ENCODE measurements at regions not wholly inside any gene's neighbourhood (a gene's known extent, or its start where the extent isn't known, plus 50 kb on each side); places are given as distances from the start of the nearest gene placed in this dataset.

- H2BK5ac ChIP-seq (ENCODE audit: low read depth, low read length): no peak overlapping the region
- no peak overlapping the region for H3K14ac ChIP-seq (ENCODE audit: insufficient read length)
- H3K4me1 ChIP-seq (replicated peaks in 1 of 4; ENCODE audit: control insufficient read depth in 3 of 4, insufficient read depth in 4 of 4, low read length in 3 of 4): peaks cover 0 to 5% (median 0%) of the 10 kb centered on the region in 4 experiments; a peak in 1 of 7 replicates
- H3K27ac ChIP-seq (ENCODE audit: low read depth, low read length): no peak overlapping the region
- no peak overlapping the region for H2BK12ac ChIP-seq (ENCODE audit: low read depth, low read length)
- H3K18ac ChIP-seq (ENCODE audit: extremely low read depth, low read length): no peak overlapping the region
- H3K9me3 ChIP-seq (ENCODE audit: insufficient read depth in 2 of 2, low read depth in 1 of 2, low read length in 1 of 2): peaks cover 0 to 5% of the 10 kb centered on the region in 2 experiments; a peak in 1 of 4 replicates
- no peaks in the 10 kb centered on the region for H3K79me1 ChIP-seq (ENCODE audit: low read depth, low read length)
- H3K56ac ChIP-seq (replicated peaks; ENCODE audit: insufficient read length, low read depth, low read length): no peak overlapping the region
- ChIA-PET POLR2A (ENCODE audit: partially characterized antibody) (no interaction called here), CTCF (ENCODE audit: partially characterized antibody) (no interaction called here)
- no peak overlapping the region for H3K4me3 ChIP-seq (ENCODE audit: extremely low read depth in 1 of 4, insufficient read depth in 2 of 4, low read depth in 3 of 4, low read length in 4 of 4)
- no peak overlapping the region for H2BK15ac ChIP-seq (ENCODE audit: low read length)
- no peak overlapping the region for H2BK20ac ChIP-seq (ENCODE audit: low read length)
- FAIRE-seq: no peak
- no peak overlapping the region for H3K9ac ChIP-seq (replicated peaks in 1 of 4; ENCODE audit: extremely low read depth in 1 of 4, low read depth in 3 of 4, low read length in 3 of 4)
- no peak overlapping the region for H4K5ac ChIP-seq (ENCODE audit: insufficient read length, low read depth, low read length)
- no peak overlapping the region for H4K91ac ChIP-seq (replicated peaks; ENCODE audit: insufficient read length, low read length)
- H2BK120ac ChIP-seq (replicated peaks; ENCODE audit: low read depth, low read length): no peak overlapping the region
- 63% methylated on average over 4 of the region's 4 CpGs; no CpG with 5 or more reads in 1 of the 2 experiments for WGBS, 2 experiments (ENCODE audit: extremely low coverage in 1 of 2, insufficient coverage in 1 of 2, insufficient read length in 1 of 2, insufficient replicate concordance in 2 of 2, low coverage in 1 of 2, low lambda C conversion rate in 2 of 2, missing lambda C conversion rate in 1 of 2)
- no peaks in the 10 kb centered on the region for H4K20me1 ChIP-seq (replicated peaks in 1 of 2; ENCODE audit: control insufficient read depth in 1 of 2, insufficient read depth in 2 of 2, low read length in 2 of 2)
- H3K23ac ChIP-seq (ENCODE audit: insufficient read length): no peak overlapping the region
- H2AK5ac ChIP-seq (ENCODE audit: low read depth, low read length): no peak overlapping the region
- no peaks in the 10 kb centered on the region for H3K23me2 ChIP-seq (ENCODE audit: low read depth, low read length)
- no peak overlapping the region for H2AFZ ChIP-seq (ENCODE audit: low read length)
- no peak overlapping the region for H4K8ac ChIP-seq (ENCODE audit: extremely low read depth, insufficient read depth, low read length)
- H3K4me2 ChIP-seq (ENCODE audit: insufficient read depth in 1 of 2, low read depth in 2 of 2, low read length in 2 of 2): no peak overlapping the region
- H3K27me3 ChIP-seq (replicated peaks in 1 of 4; ENCODE audit: control insufficient read depth in 3 of 4, extremely low read depth in 1 of 4, insufficient read depth in 3 of 4, low read length in 3 of 4): no peaks in the 10 kb centered on the region
- no peaks in the 10 kb centered on the region for H3K79me2 ChIP-seq (ENCODE audit: control insufficient read depth in 1 of 2, insufficient read depth in 2 of 2, low read length in 2 of 2)
- H3K4ac ChIP-seq (replicated peaks; ENCODE audit: insufficient read length, low read depth, low read length): no peak overlapping the region
- DNase-seq (ENCODE audit: low read depth in 1 of 2, low spot score in 2 of 2): no peak
- no peaks in the 10 kb centered on the region for H3K36me3 ChIP-seq (ENCODE audit: control insufficient read depth in 2 of 4, insufficient read depth in 4 of 4, low read length in 3 of 4)
- no peak for TF ChIP-seq RNF2 (IDR thresholded peaks at IDR 0.05; ENCODE audit: borderline replicate concordance, low read depth, low read length, missing control alignments, poor library complexity, severe bottlenecking)
- no peak for TF ChIP-seq EP300 (IDR thresholded peaks at IDR 0.05; ENCODE audit: borderline replicate concordance in 1 of 2, low read depth in 2 of 2, low read length in 2 of 2)
- TF ChIP-seq JUN (IDR thresholded peaks at IDR 0.05; ENCODE audit: low read depth, low read length): no peak
- no peak for TF ChIP-seq RFX5 (IDR thresholded peaks at IDR 0.05; ENCODE audit: borderline replicate concordance, low read depth, low read length)
- no peak for TF ChIP-seq TAF7 (optimal IDR thresholded peaks at IDR 0.05; ENCODE audit: borderline replicate concordance, low read depth, low read length)
- no peak for TF ChIP-seq CTCF (IDR thresholded peaks at IDR 0.05; ENCODE audit: control extremely low read depth in 1 of 3, insufficient read depth in 1 of 3, low read depth in 1 of 3, low read length in 3 of 3)
- no peak for TF ChIP-seq RAD21 (IDR thresholded peaks at IDR 0.05 in 1 of 2, conservative IDR thresholded peaks at IDR 0.05 in 1 of 2; ENCODE audit: low read depth in 2 of 2, low read length in 2 of 2)
- no peak for TF ChIP-seq POU5F1 (IDR thresholded peaks at IDR 0.05; ENCODE audit: low read depth, low read length)
- no peak for TF ChIP-seq CBX5 (IDR thresholded peaks at IDR 0.05; ENCODE audit: low read depth, low read length)
- TF ChIP-seq RXRA (IDR thresholded peaks at IDR 0.05; ENCODE audit: insufficient read depth, low read depth, low read length): no peak
Observed at GRCh38 chr15:39018966-39019365, 454.4 kb upstream of the RASGRP1 start.
